Activated T-cell treated with anti-CD3 and anti-CD28 coated beads, Interleukin-2, amount 50 U/mL, for 72 hours (primary cell): ENCODE measurements at regions not wholly inside any gene's neighbourhood (a gene's known extent, or its start where the extent isn't known, plus 50 kb on each side); places are given as distances from the start of the nearest gene placed in this dataset.
"Not testable (repeated sequence)": the region's sequence is repeated elsewhere in the genome, so short reads cannot be mapped to it uniquely, and the experiment has no call there.

ENCODE experiments used
- ATAC-seq, 2 donors: fragments of 150-1000 bp; cut with Tn5 transposase; replicated peaks in 1 of 2; 2 replicates each; pipeline ENCODE4 v1.10.0; 2021; ENCODE audit warnings: moderate library complexity in 2 of 2, mild to moderate bottlenecking in 1 of 2
- DNase-seq, 2 donors: peaks; one replicate each; pipeline ENCODE4 v3.0.0; 2021 to 2022; ENCODE audit warnings: mixed read lengths in 1 of 2
- H3K27ac Mint-ChIP-seq: one replicate; pipeline ENCODE4 v1.8.0; 2022; ENCODE audit warnings: mild to moderate bottlenecking, moderate library complexity, mixed read lengths
- H3K27me3 Mint-ChIP-seq: one replicate; pipeline ENCODE4 v1.8.0; 2022; ENCODE audit warnings: low read depth, mixed read lengths
- H3K36me3 Mint-ChIP-seq, 2 donors: one replicate each; pipeline ENCODE4 v1.8.0; 2022; ENCODE audit warnings: mixed read lengths in 2 of 2, mild to moderate bottlenecking in 1 of 2; ENCODE audit not compliant: insufficient read depth in 2 of 2
- H3K4me1 Mint-ChIP-seq: one replicate; pipeline ENCODE4 v1.8.0; 2022; ENCODE audit warnings: low read depth, mixed read lengths
- H3K4me3 Mint-ChIP-seq, 2 donors: one replicate each; pipeline ENCODE4 v1.8.0; 2022; ENCODE audit warnings: mild to moderate bottlenecking in 2 of 2, mixed read lengths in 2 of 2, moderate library complexity in 2 of 2
- H3K9me3 Mint-ChIP-seq, 2 donors: one replicate each; pipeline ENCODE4 v1.8.0; 2022; ENCODE audit warnings: mixed read lengths in 2 of 2

- no peaks in the 10 kb centered on the region for H3K36me3 Mint-ChIP-seq
- DNase-seq (no peak), ATAC-seq (no peak)
- no peak overlapping the region for H3K4me3 Mint-ChIP-seq
- H3K9me3 Mint-ChIP-seq, result peaks cover 3 to 7% of the 10 kb centered on the region in 2 donors
- no peaks in the 10 kb centered on the region for H3K27me3 Mint-ChIP-seq
- H3K4me1 Mint-ChIP-seq, result no peaks in the 10 kb centered on the region
- H3K27ac Mint-ChIP-seq, result no peak overlapping the region
Measured at GRCh38 chr18:55732227-55733106, 144.5 kb upstream of the TCF4 start.

- Mint-ChIP-seq H3K27me3 (no peaks in the 10 kb centered on the region), H3K4me1 (no peaks in the 10 kb centered on the region), H3K9me3 (peaks cover 3 to 7% of the 10 kb centered on the region in 2 donors), H3K27ac (no peak overlapping the region), H3K4me3 (no peak overlapping the region), H3K36me3 (no peaks in the 10 kb centered on the region)
- DNase-seq (no peak), ATAC-seq (peak; percentile 53 to 55)
Measured at GRCh38 chr18:55731594-55732042, 143.6 kb upstream of the TCF4 start.

GRCh38 chr18:55721006-55721405, 133.0 kb upstream of the TCF4 start:
- not testable (repeated sequence) for H3K36me3 Mint-ChIP-seq, H3K27ac Mint-ChIP-seq, H3K9me3 Mint-ChIP-seq, H3K27me3 Mint-ChIP-seq, H3K4me3 Mint-ChIP-seq, DNase-seq, ATAC-seq, H3K4me1 Mint-ChIP-seq

- Mint-ChIP-seq H3K4me1 (no peaks in the 10 kb centered on the region), H3K27me3 (no peaks in the 10 kb centered on the region), H3K4me3 (no peak overlapping the region), H3K9me3 (peaks cover 9 to 15% of the 10 kb centered on the region in 2 donors), H3K27ac (no peak overlapping the region), H3K36me3 (no peaks in the 10 kb centered on the region)
- DNase-seq (no peak), ATAC-seq (no peak)
Measured at GRCh38 chr18:55713707-55714106, 125.7 kb upstream of the TCF4 start.

GRCh38 chr18:55706898-55707297, 118.9 kb upstream of the TCF4 start:
- no peak for DNase-seq
- no peak for ATAC-seq
- Mint-ChIP-seq H3K36me3 (no peaks in the 10 kb centered on the region), H3K9me3 (peaks cover 5 to 6% of the 10 kb centered on the region in 2 donors), H3K4me3 (no peak overlapping the region), H3K27ac (no peak overlapping the region), H3K4me1 (no peaks in the 10 kb centered on the region), H3K27me3 (no peaks in the 10 kb centered on the region)

- Mint-ChIP-seq H3K4me3 (no peak overlapping the region), H3K27me3 (no peaks in the 10 kb centered on the region), H3K9me3 (peaks cover 0 to 2% of the 10 kb centered on the region in 2 donors)
Measured at GRCh38 chr18:55699233-55699765, 111.3 kb upstream of the TCF4 start.

GRCh38 chr18:55696811-55697210, 108.8 kb upstream of the TCF4 start:
- no peak for DNase-seq
- H3K27ac Mint-ChIP-seq, result no peak overlapping the region
- H3K36me3 Mint-ChIP-seq, result no peaks in the 10 kb centered on the region
- H3K27me3 Mint-ChIP-seq, result no peaks in the 10 kb centered on the region
- no peaks in the 10 kb centered on the region for H3K9me3 Mint-ChIP-seq
- H3K4me1 Mint-ChIP-seq, result no peaks in the 10 kb centered on the region
- ATAC-seq, result no peak
- H3K4me3 Mint-ChIP-seq, result no peak overlapping the region

More at GRCh38 chr18:55699233-55699765, 111.3 kb upstream of the TCF4 start:
- ATAC-seq (no peak), DNase-seq (no peak)
- no peak overlapping the region for H3K27ac Mint-ChIP-seq
- no peaks in the 10 kb centered on the region for H3K4me1 Mint-ChIP-seq
- no peaks in the 10 kb centered on the region for H3K36me3 Mint-ChIP-seq

- Mint-ChIP-seq H3K27me3 (no peaks in the 10 kb centered on the region), H3K4me3 (no peak overlapping the region), H3K27ac (no peak overlapping the region), H3K9me3 (no peaks in the 10 kb centered on the region), H3K36me3 (no peaks in the 10 kb centered on the region), H3K4me1 (no peaks in the 10 kb centered on the region)
- no peak for ATAC-seq
- no peak for DNase-seq
Measured at GRCh38 chr18:55695091-55695490, 107.1 kb upstream of the TCF4 start.

GRCh38 chr18:55694291-55694690, 106.3 kb upstream of the TCF4 start:
- ATAC-seq, result no peak
- Mint-ChIP-seq H3K4me1 (no peaks in the 10 kb centered on the region), H3K4me3 (no peak overlapping the region), H3K36me3 (no peaks in the 10 kb centered on the region), H3K9me3 (no peaks in the 10 kb centered on the region), H3K27me3 (no peaks in the 10 kb centered on the region), H3K27ac (no peak overlapping the region)
- no peak for DNase-seq

GRCh38 chr18:55688030-55688429, 100.0 kb upstream of the TCF4 start:
- no peaks in the 10 kb centered on the region for H3K4me1 Mint-ChIP-seq
- H3K27me3 Mint-ChIP-seq, result no peaks in the 10 kb centered on the region
- no peaks in the 10 kb centered on the region for H3K9me3 Mint-ChIP-seq
- no peak overlapping the region for H3K27ac Mint-ChIP-seq
- no peak for ATAC-seq
- no peak for DNase-seq
- no peak overlapping the region for H3K4me3 Mint-ChIP-seq
- no peaks in the 10 kb centered on the region for H3K36me3 Mint-ChIP-seq

GRCh38 chr18:55687106-55687505, 99.1 kb upstream of the TCF4 start:
- H3K27ac Mint-ChIP-seq, result no peak overlapping the region
- no peaks in the 10 kb centered on the region for H3K27me3 Mint-ChIP-seq
- no peaks in the 10 kb centered on the region for H3K36me3 Mint-ChIP-seq
- DNase-seq (no peak), ATAC-seq (no peak)
- H3K9me3 Mint-ChIP-seq, result no peaks in the 10 kb centered on the region
- no peak overlapping the region for H3K4me3 Mint-ChIP-seq
- no peaks in the 10 kb centered on the region for H3K4me1 Mint-ChIP-seq

GRCh38 chr18:55685638-55686037, 97.6 kb upstream of the TCF4 start:
- H3K36me3 Mint-ChIP-seq, result no peaks in the 10 kb centered on the region
- DNase-seq (no peak), ATAC-seq (no peak)
- no peak overlapping the region for H3K27ac Mint-ChIP-seq
- H3K9me3 Mint-ChIP-seq, result no peaks in the 10 kb centered on the region
- no peak overlapping the region for H3K4me3 Mint-ChIP-seq
- no peaks in the 10 kb centered on the region for H3K27me3 Mint-ChIP-seq
- no peaks in the 10 kb centered on the region for H3K4me1 Mint-ChIP-seq

GRCh38 chr18:55672574-55673361, 84.8 kb upstream of the TCF4 start:
- Mint-ChIP-seq H3K9me3 (peaks cover 3% of the 10 kb centered on the region in 2 donors), H3K27ac (no peak overlapping the region), H3K27me3 (peaks cover 5% of the 10 kb centered on the region), H3K4me3 (no peak overlapping the region), H3K4me1 (no peaks in the 10 kb centered on the region), H3K36me3 (peaks cover 2 to 4% of the 10 kb centered on the region in 2 donors)
- ATAC-seq (no peak), DNase-seq (no peak)
